HG03135 (cell line): ENCODE measurements at regions not wholly inside any gene's neighbourhood (a gene's known extent, or its start where the extent isn't known, plus 50 kb on each side); places are given as distances from the start of the nearest gene placed in this dataset.

Experiments
- ATAC-seq: cut with Tn5 transposase; IDR thresholded peaks from one replicate; pipeline ENCODE4 v1.9.1; 2021; ENCODE audit warnings: mild to moderate bottlenecking, moderate library complexity; ENCODE audit not compliant: unreplicated experiment

- no peak for ATAC-seq
Observed at GRCh38 chr11:27968461-27968860, 139.5 kb downstream of the KIF18A start.

- ATAC-seq: no peak
Observed at GRCh38 chr11:27965559-27965958, 142.4 kb downstream of the KIF18A start.

GRCh38 chr11:27963370-27963769 is 144.6 kb downstream of the KIF18A start:
- ATAC-seq: no peak

GRCh38 chr11:27949951-27950738 is 157.8 kb downstream of the KIF18A start:
- ATAC-seq: no peak

GRCh38 chr11:27945348-27945747 is 162.6 kb downstream of the KIF18A start:
- no peak for ATAC-seq

- ATAC-seq: no peak
Observed at GRCh38 chr11:27938011-27938410, 169.9 kb downstream of the KIF18A start.

- no peak for ATAC-seq
Observed at GRCh38 chr11:27934830-27935145, 173.2 kb downstream of the KIF18A start.

GRCh38 chr11:27933992-27934829 is 173.7 kb downstream of the KIF18A start:
- no peak for ATAC-seq

GRCh38 chr11:27931770-27932169 is 176.2 kb downstream of the KIF18A start:
- no peak for ATAC-seq

GRCh38 chr11:27930946-27931345 is 177.0 kb downstream of the KIF18A start:
- ATAC-seq: no peak

- no peak for ATAC-seq
Observed at GRCh38 chr11:27928809-27929208, 179.1 kb downstream of the KIF18A start.

- no peak for ATAC-seq
Observed at GRCh38 chr11:27926981-27927481, 180.9 kb downstream of the KIF18A start.

GRCh38 chr11:27926486-27926885 is 181.5 kb downstream of the KIF18A start:
- ATAC-seq: no peak

GRCh38 chr11:27921472-27921871 is 186.5 kb downstream of the KIF18A start:
- ATAC-seq: no peak

- peak; percentile 92 for ATAC-seq
Observed at GRCh38 chr11:27916541-27917100, 191.3 kb downstream of the KIF18A start.

GRCh38 chr11:27914080-27914479 is 193.9 kb downstream of the KIF18A start:
- no peak for ATAC-seq

- no peak for ATAC-seq
Observed at GRCh38 chr11:27913650-27914049, 194.3 kb downstream of the KIF18A start.

- no peak for ATAC-seq
Observed at GRCh38 chr11:27912916-27913315, 195.0 kb downstream of the KIF18A start.

GRCh38 chr11:27910186-27910931 is 197.6 kb downstream of the KIF18A start:
- no peak for ATAC-seq

GRCh38 chr11:27909386-27909785 is 198.6 kb downstream of the KIF18A start:
- ATAC-seq: no peak

- ATAC-seq: no peak
Observed at GRCh38 chr11:27908621-27909020, 199.3 kb downstream of the KIF18A start.
